ENCODE measurements at regions not wholly inside any gene's neighbourhood (a gene's known extent, or its start where the extent isn't known, plus 50 kb on each side); places are given as distances from the start of the nearest gene placed in this dataset.

GRCh38 chr12:107349008-107349747 lies 255.8 kb upstream of the CRY1 start:
- Histone ChIP-seq H3K9me1 (ENCODE audit: control insufficient read depth, insufficient read depth, low read length) (no peaks in the 10 kb centered on the region), H3K4me3 (no peak overlapping the region), H3K36me3 (ENCODE audit: control insufficient read depth, insufficient read depth, low read length) (no peaks in the 10 kb centered on the region), H2AFZ (ENCODE audit: low read depth, low read length) (no peak overlapping the region), H3K9ac (ENCODE audit: insufficient read depth in 1 of 2, low read depth in 2 of 2, low read length in 2 of 2) (no peak overlapping the region), H3K27me3 (ENCODE audit: control insufficient read depth in 2 of 2, insufficient read depth in 2 of 2, low read length in 2 of 2) (no peaks in the 10 kb centered on the region; a peak in 2 of 5 replicates), H4K20me1 (replicated peaks; ENCODE audit: control insufficient read depth, insufficient read depth, low read length) (no peaks in the 10 kb centered on the region; the same call in 1 of the 2 replicates), H3K4me1 (replicated peaks in 1 of 2; ENCODE audit: control insufficient read depth in 2 of 2, insufficient read depth in 2 of 2, low read length in 2 of 2) (no peaks in the 10 kb centered on the region), H3K79me2 (ENCODE audit: control insufficient read depth, insufficient read depth, low read length) (no peaks in the 10 kb centered on the region), H3K9me3 (replicated peaks; ENCODE audit: control insufficient read depth, insufficient read depth, low read depth, low read length) (no peaks in the 10 kb centered on the region), H3K4me2 (ENCODE audit: insufficient read depth, low read length) (no peak overlapping the region), H3K27ac (ENCODE audit: extremely low read depth, low read depth, low read length) (no peak overlapping the region)
- FAIRE-seq (no peak), DNase-seq (ENCODE audit: extremely low read depth in 1 of 4, low spot score in 3 of 4) (no peak), ATAC-seq (no peak)
- TF ChIP-seq NEUROD1 (IDR thresholded peaks at IDR 0.05; ENCODE audit: borderline replicate concordance, low read depth, low read length, partially characterized antibody) (no peak), STAT5A (IDR thresholded peaks at IDR 0.05; ENCODE audit: borderline replicate concordance, low read length) (no peak), RBM25 (IDR thresholded peaks at IDR 0.05; ENCODE audit: low read depth, low read length, severe bottlenecking) (peak; percentile 6), TOE1 (IDR thresholded peaks at IDR 0.05; ENCODE audit: borderline replicate concordance) (no peak), TOE1 (CRISPR knock-in tag; IDR thresholded peaks at IDR 0.05; ENCODE audit: borderline replicate concordance, low read depth) (no peak), CEBPZ (IDR thresholded peaks at IDR 0.05; ENCODE audit: borderline replicate concordance, low read depth, low read length) (no peak), GABPA (tag; conservative IDR thresholded peaks at IDR 0.05; ENCODE audit: low read depth) (no peak)
- 0% methylated on average over 5 of the region's 5 CpGs for WGBS (ENCODE audit: insufficient coverage, low coverage, missing lambda C conversion rate)
- ChIA-PET POLR2A (no interaction called here), CTCF (ENCODE audit: low intra/inter-chr PET ratio) (no interaction called here)
- in situ Hi-C loops (cut with MboI): no loop called here
- no TSS peak for BruUV-seq (replicated peaks)
- intact Hi-C loops (cut with micrococcal nuclease): no loop called here
